ENCODE measurements at regions not wholly inside any gene's neighbourhood (a gene's known extent, or its start where the extent isn't known, plus 50 kb on each side); places are given as distances from the start of the nearest gene placed in this dataset.

- no peak; the same call in 1 of the 2 replicates for TF ChIP-seq ZBTB40 (IDR thresholded peaks at IDR 0.05; ENCODE audit: borderline replicate concordance)
- TF ChIP-seq EED (IDR thresholded peaks at IDR 0.05; ENCODE audit: low read depth) = peak; percentile 56; the same call in 1 of the 2 replicates
- TF ChIP-seq FOXM1 (IDR thresholded peaks at IDR 0.05; ENCODE audit: low read depth, low read length) = peak; percentile 64; the same call in 1 of the 2 replicates
- no peak for TF ChIP-seq SMC3 (IDR thresholded peaks at IDR 0.05; ENCODE audit: borderline replicate concordance, low read length)
- peak; percentile 29; the same call in 1 of the 2 replicates for TF ChIP-seq DPF2 (IDR thresholded peaks at IDR 0.05)
- TF ChIP-seq TARDBP (IDR thresholded peaks at IDR 0.05; ENCODE audit: borderline replicate concordance) = no peak
- TF ChIP-seq JUND (IDR thresholded peaks at IDR 0.05; ENCODE audit: low read depth, low read length) = no peak
- TF ChIP-seq ESRRA (IDR thresholded peaks at IDR 0.05; ENCODE audit: low read length) = no peak
- TF ChIP-seq LARP7 (IDR thresholded peaks at IDR 0.05) = no peak
- TF ChIP-seq BHLHE40 (IDR thresholded peaks at IDR 0.05; ENCODE audit: borderline replicate concordance in 1 of 2, low read depth in 2 of 2, low read length in 1 of 2) = peak in 1 of 2 experiments; percentile 54; a peak in 1 of 4 replicates
- no peak; the same call in 1 of the 2 replicates for TF ChIP-seq ZBTB11 (CRISPR knock-in tag; IDR thresholded peaks at IDR 0.05)
- 0 out of 2 replicates have a peak, but pooled peaks have one; percentile 52 for TF ChIP-seq WRNIP1 (IDR thresholded peaks at IDR 0.05; ENCODE audit: borderline replicate concordance, low read depth, low read length)
- no peak for TF ChIP-seq E2F8 (IDR thresholded peaks at IDR 0.05; ENCODE audit: low read depth, partially characterized antibody)
- no peak; the same call in 1 of the 2 replicates for TF ChIP-seq PAX5 (IDR thresholded peaks at IDR 0.05; ENCODE audit: borderline replicate concordance, low read depth, low read length)
- TF ChIP-seq EGR1 (IDR thresholded peaks at IDR 0.05; ENCODE audit: borderline replicate concordance in 1 of 2, low read depth in 2 of 2, low read length in 2 of 2) = no peak
- no peak for TF ChIP-seq ZSCAN29 (IDR thresholded peaks at IDR 0.05)
These were observed 133.9 kb upstream of the NEDD9 start (continued) for GRCh38 chr6:11366183-11366933.

Measured in GM12878 (cell line).